ENCODE measurements at regions not wholly inside any gene's neighbourhood (a gene's known extent, or its start where the extent isn't known, plus 50 kb on each side); places are given as distances from the start of the nearest gene placed in this dataset.

GRCh38 chr3:182366746-182367145, 426.6 kb upstream of the ATP11B start:
- TF ChIP-seq POLR2AphosphoS5 (IDR thresholded peaks at IDR 0.05; ENCODE audit: low read depth, low read length) (no peak), POLR2A (IDR thresholded peaks at IDR 0.05; ENCODE audit: low read depth, low read length) (no peak), TAF1 (IDR thresholded peaks at IDR 0.05; ENCODE audit: low read depth, low read length) (no peak), SPI1 (IDR thresholded peaks at IDR 0.05; ENCODE audit: low read depth, low read length) (no peak)
